GM10248 (cell line): ENCODE measurements at regions not wholly inside any gene's neighbourhood (a gene's known extent, or its start where the extent isn't known, plus 50 kb on each side); places are given as distances from the start of the nearest gene placed in this dataset.

ENCODE experiments used
- CTCF ChIA-PET: fragments of 300-600 bp; sonication (Branson Sonifier 250); formaldehyde crosslinking; extraction: SDS; loops from one replicate; lab custom pipeline; 2021; ENCODE audit warnings: antibody characterized with exemption; lab: Yijun Ruan, JAX
- POLR2A ChIA-PET: fragments of 350-650 bp; sonication (Branson Sonifier 250); formaldehyde crosslinking; extraction: SDS; loops from one replicate; lab custom pipeline; 2020; ENCODE audit warnings: antibody characterized with exemption; lab: Yijun Ruan, JAX
- DNase-seq: peaks from one replicate; pipeline ENCODE4 v3.0.0; 2012; ENCODE audit errors: extremely low spot score
- CTCF ChIP-seq: IDR thresholded peaks from 2 replicates; pipeline ENCODE4 v1.5.1; 2012; ENCODE audit warnings: mild to moderate bottlenecking, low read depth; ENCODE audit errors: extremely low read depth, missing control alignments, control extremely low read depth

GRCh38 chr17:71959154-71959553 is 161.7 kb upstream of the SOX9 start:
- ChIA-PET CTCF (interaction anchor here (0.8 to 1.2 kb wide), 4 partner anchors 10 to 35 kb away, joined by 3 to 5 read pairs (median 3); no protein-coding TSS in a partner anchor), POLR2A (no interaction called here)
- no peak for TF ChIP-seq CTCF
- DNase-seq: no peak

GRCh38 chr17:71963351-71963750 is 157.5 kb upstream of the SOX9 start:
- ChIA-PET POLR2A (no interaction called here), CTCF (no interaction called here)
- no peak for DNase-seq
- TF ChIP-seq CTCF: no peak

- DNase-seq: no peak
- CTCF ChIA-PET: no interaction called here
- POLR2A ChIA-PET: no interaction called here
- TF ChIP-seq CTCF: no peak
These were observed 157.0 kb upstream of the SOX9 start for GRCh38 chr17:71963791-71964190.

GRCh38 chr17:71964559-71964958 is 156.3 kb upstream of the SOX9 start:
- TF ChIP-seq CTCF: no peak
- DNase-seq: no peak
- CTCF ChIA-PET: no interaction called here
- POLR2A ChIA-PET: no interaction called here

- no peak for DNase-seq
- ChIA-PET CTCF (no interaction called here), POLR2A (no interaction called here)
- TF ChIP-seq CTCF: no peak
These were observed 154.8 kb upstream of the SOX9 start for GRCh38 chr17:71966055-71966454.

- no peak for TF ChIP-seq CTCF
- no peak for DNase-seq
- POLR2A ChIA-PET: no interaction called here
- CTCF ChIA-PET: no interaction called here
These were observed 154.1 kb upstream of the SOX9 start for GRCh38 chr17:71966459-71967313.

- ChIA-PET POLR2A (no interaction called here), CTCF (interaction anchor here (2.5 kb wide), 1 partner anchor 11 kb away, joined by 5 read pairs; no protein-coding TSS in a partner anchor)
- no peak for TF ChIP-seq CTCF
- DNase-seq: no peak
These were observed 151.3 kb upstream of the SOX9 start for GRCh38 chr17:71969500-71969899.
